K562 (cell line): ENCODE measurements at regions not wholly inside any gene's neighbourhood (a gene's known extent, or its start where the extent isn't known, plus 50 kb on each side); places are given as distances from the start of the nearest gene placed in this dataset.

Experiments used
- ATAC-seq: fragments of 200-7000 bp; cut with Tn5 transposase; 3 replicates; pipeline ENCODE4 v1.9.1; 2020; ENCODE audit warnings: moderate library complexity
- BruUV-seq: library from RNA; stranded (reverse); fragments of 400-500 nt; replicated peaks from 2 replicates; lab custom pipeline; 2021; lab: Mats Ljungman, UMichigan
- CTCF ChIA-PET: fragments of 300-600 bp; formaldehyde crosslinking; extraction: SDS; loops from one replicate; lab custom pipeline; 2021; ENCODE audit warnings: low intra/inter-chr PET ratio; lab: Yijun Ruan, JAX
- POLR2A ChIA-PET: fragments of 300-600, 350-650 bp; sonication (Branson Sonifier 250); formaldehyde crosslinking; extraction: SDS; loops from one replicate; lab custom pipeline; 2021; ENCODE audit warnings: antibody characterized with exemption, inconsistent platforms; lab: Yijun Ruan, JAX
- DNase-seq, 4 experiments: peaks; one replicate each; pipeline versions ENCODE4 v3.0.0 to v3.0.0-alpha.2; 2011 to 2018; ENCODE audit warnings: low spot score in 3 of 4, mixed read lengths in 3 of 4; ENCODE audit errors: extremely low read depth in 1 of 4
- FAIRE-seq: peaks from 2 replicates; lab custom pipeline; 2011; peaks lifted over from hg19 to GRCh38; lab: Jason Lieb, UNC
- H2AFZ ChIP-seq: 2 replicates; pipeline ENCODE4 v1.6.0; 2011; ENCODE audit warnings: low read depth, low read length, control low read depth, inconsistent platforms
- H3K27ac ChIP-seq: fragments of 200-600 bp; 3 replicates; pipeline ENCODE4 v1.8.0; 2011; ENCODE audit warnings: low read depth, mild to moderate bottlenecking, control low read depth, inconsistent platforms, low read length, moderate library complexity, mixed read lengths; ENCODE audit errors: extremely low read depth
- H3K27me3 ChIP-seq, 2 experiments: fragments of 300-600 bp in 1 of 2; 2 replicates in 1 of 2; 3 replicates in 1 of 2; pipeline versions ENCODE4 v1.6.0 to v1.8.0; 2011; ENCODE audit warnings: inconsistent platforms in 2 of 2, low read length in 2 of 2, mild to moderate bottlenecking in 1 of 2, mixed read lengths in 1 of 2, moderate library complexity in 1 of 2; ENCODE audit not compliant: control insufficient read depth in 2 of 2, insufficient read depth in 2 of 2
- H3K36me3 ChIP-seq: fragments of 300-600 bp; 3 replicates; pipeline ENCODE4 v1.8.0; 2011; ENCODE audit warnings: mild to moderate bottlenecking, low read length, inconsistent platforms; ENCODE audit not compliant: control insufficient read depth, insufficient read depth
- H3K4me1 ChIP-seq, 2 experiments: fragments of 200-600 bp in 1 of 2; replicated peaks in 1 of 2; 2 replicates in 1 of 2; 3 replicates in 1 of 2; pipeline versions ENCODE4 v1.5.1 to v1.8.0; 2011; ENCODE audit warnings: inconsistent platforms in 2 of 2, low read length in 2 of 2, mild to moderate bottlenecking in 1 of 2, mixed read lengths in 1 of 2, moderate library complexity in 1 of 2; ENCODE audit not compliant: control insufficient read depth in 2 of 2, insufficient read depth in 2 of 2
- H3K4me2 ChIP-seq: 2 replicates; pipeline ENCODE4 v1.6.1; 2011; ENCODE audit warnings: low read length, control low read depth, inconsistent platforms, mixed read lengths; ENCODE audit not compliant: insufficient read depth
- H3K4me3 ChIP-seq: fragments of 200-600 bp; sonication (generic), shearing (Covaris generic); 2 replicates; pipeline ENCODE4 v1.5.1; 2016; ENCODE audit warnings: control low read depth, inconsistent platforms
- H3K79me2 ChIP-seq: fragments of 200-600 bp; 3 replicates; pipeline ENCODE4 v1.8.0; 2011; ENCODE audit warnings: low read length, inconsistent platforms; ENCODE audit not compliant: control insufficient read depth, insufficient read depth
- H3K9ac ChIP-seq, 2 experiments: 2 replicates each; pipeline versions ENCODE4 v1.6.0 to v1.6.1; 2011; ENCODE audit warnings: low read depth in 2 of 2, low read length in 2 of 2, control low read depth in 1 of 2, inconsistent platforms in 1 of 2, mild to moderate bottlenecking in 1 of 2, mixed read lengths in 1 of 2; ENCODE audit not compliant: insufficient read depth in 1 of 2
- H3K9me1 ChIP-seq: one replicate; pipeline ENCODE4 v1.6.0; 2011; ENCODE audit warnings: inconsistent platforms, mild to moderate bottlenecking, low read length, moderate library complexity; ENCODE audit not compliant: control insufficient read depth, insufficient read depth
- H3K9me3 ChIP-seq: replicated peaks from 2 replicates; pipeline ENCODE4 v1.5.1; 2011; ENCODE audit warnings: low read depth, low read length, inconsistent platforms; ENCODE audit not compliant: control insufficient read depth, insufficient read depth
- H4K20me1 ChIP-seq: replicated peaks from 2 replicates; pipeline ENCODE4 v1.6.1; 2011; ENCODE audit warnings: low read length, inconsistent platforms, mixed read lengths; ENCODE audit not compliant: control insufficient read depth, insufficient read depth
- CTBP1 ChIP-seq: fragments of 450-650 bp; IDR thresholded peaks from 2 replicates; pipeline ENCODE4 v1.6.1; 2016; ENCODE audit warnings: borderline replicate concordance
- EHMT2 ChIP-seq: fragments of 450-650 bp; IDR thresholded peaks from 2 replicates; pipeline ENCODE4 v1.6.1; 2018; ENCODE audit warnings: antibody characterized with exemption
- GATAD2A ChIP-seq: fragments of 450-650 bp; IDR thresholded peaks from 2 replicates; pipeline ENCODE4 v1.6.1; 2017
- MNT ChIP-seq, 2 experiments: fragments of 450-650 bp; conservative IDR thresholded peaks; 2 replicates each; pipeline ENCODE4 v1.6.1; 2017; ENCODE audit warnings: mild to moderate bottlenecking in 2 of 2, moderate library complexity in 2 of 2
- MYC ChIP-seq, 2 experiments: fragments of 250-450 bp in 1 of 2; sonication (Bioruptor Pico) in 1 of 2; IDR thresholded peaks; 2 replicates each; pipeline versions ENCODE4 v1.5.1 to v1.6.1; 2012 to 2021; ENCODE audit warnings: low read depth in 2 of 2, borderline replicate concordance in 1 of 2, improper control_type of control experiment in 1 of 2, low read length in 1 of 2, mild to moderate bottlenecking in 1 of 2, moderate library complexity in 1 of 2
- RBM39 ChIP-seq: fragments of 200-400 bp; formaldehyde crosslinking; optimal IDR thresholded peaks from 2 replicates; pipeline ENCODE3; 2018; ENCODE audit warnings: low read depth, low read length
- SMAD2 ChIP-seq: fragments of 150-350 bp; IDR thresholded peaks from 2 replicates; pipeline ENCODE4 v1.6.1; 2014; ENCODE audit warnings: low read depth, mild to moderate bottlenecking, low read length
- SRSF1 ChIP-seq: fragments of 200-400 bp; formaldehyde crosslinking; IDR thresholded peaks from 2 replicates; pipeline ENCODE4 v1.6.1; 2017; ENCODE audit warnings: mild to moderate bottlenecking, low read depth, low read length, moderate library complexity
- ZNF445 ChIP-seq: fragments of 250-450 bp; sonication (Bioruptor Pico); IDR thresholded peaks from 2 replicates; pipeline ENCODE4 v1.4.0; 2020; ENCODE audit warnings: low read depth, mild to moderate bottlenecking, moderate library complexity
- ZNF551 ChIP-seq: fragments of 250-450 bp; sonication (Bioruptor Pico); IDR thresholded peaks from 2 replicates; pipeline ENCODE4 v1.5.0; 2021; ENCODE audit warnings: mild to moderate bottlenecking, moderate library complexity
- ZNF644 ChIP-seq: fragments of 200-800 bp; sonication (Bioruptor generic); IDR thresholded peaks from 2 replicates; pipeline ENCODE4 v1.6.1; 2016; ENCODE audit warnings: low read depth, missing genetic modification characterization, missing compliant biosample characterization
- WGBS: fragments of 100-300 bp; shearing (Covaris generic); methylation state at CpG from one replicate; pipeline ENCODE4 v1.1.6; 2016; ENCODE audit warnings: low coverage, mixed read lengths; ENCODE audit not compliant: insufficient coverage; ENCODE audit errors: missing lambda C conversion rate; 5-methylcytosine and 5-hydroxymethylcytosine counted together
- in situ Hi-C: fragments of 300-500 bp; cut with MboI; formaldehyde crosslinking; loops from 4 replicates; pipeline ENCODE4 v1.15.0; 2018; ENCODE audit warnings: inconsistent platforms, mixed read lengths
- intact Hi-C: fragments of 100-400 bp; cut with micrococcal nuclease; formaldehyde crosslinking; loops from 2 replicates; pipeline ENCODE4 v1.14.2; 2022
- TF ChIP-seq, protein P1 (sequence below): fragments of 450-650 bp; formaldehyde crosslinking; IDR thresholded peaks from 2 replicates; pipeline ENCODE4 v1.4.0; 2020; ENCODE audit warnings: mild to moderate bottlenecking, moderate library complexity
- TF ChIP-seq, protein P2 (sequence below): fragments of 450-650 bp; formaldehyde crosslinking; IDR thresholded peaks from 2 replicates; pipeline ENCODE4 v1.4.0; 2020; ENCODE audit warnings: mild to moderate bottlenecking
- TF ChIP-seq, protein P3 (sequence below): fragments of 450-650 bp; formaldehyde crosslinking; IDR thresholded peaks from 2 replicates; pipeline ENCODE4 v1.4.0; 2022; ENCODE audit warnings: missing genetic modification characterization
- TF ChIP-seq, protein P4 (sequence below): fragments of 450-650 bp; IDR thresholded peaks from 2 replicates; pipeline ENCODE4 v1.6.1; 2017; ENCODE audit warnings: mild to moderate bottlenecking, moderate library complexity

- no peaks in the 10 kb centered on the region for H3K79me2 ChIP-seq
- in situ Hi-C loops = no loop called here
- no TSS peak for BruUV-seq
- TF ChIP-seq, protein P1, sequence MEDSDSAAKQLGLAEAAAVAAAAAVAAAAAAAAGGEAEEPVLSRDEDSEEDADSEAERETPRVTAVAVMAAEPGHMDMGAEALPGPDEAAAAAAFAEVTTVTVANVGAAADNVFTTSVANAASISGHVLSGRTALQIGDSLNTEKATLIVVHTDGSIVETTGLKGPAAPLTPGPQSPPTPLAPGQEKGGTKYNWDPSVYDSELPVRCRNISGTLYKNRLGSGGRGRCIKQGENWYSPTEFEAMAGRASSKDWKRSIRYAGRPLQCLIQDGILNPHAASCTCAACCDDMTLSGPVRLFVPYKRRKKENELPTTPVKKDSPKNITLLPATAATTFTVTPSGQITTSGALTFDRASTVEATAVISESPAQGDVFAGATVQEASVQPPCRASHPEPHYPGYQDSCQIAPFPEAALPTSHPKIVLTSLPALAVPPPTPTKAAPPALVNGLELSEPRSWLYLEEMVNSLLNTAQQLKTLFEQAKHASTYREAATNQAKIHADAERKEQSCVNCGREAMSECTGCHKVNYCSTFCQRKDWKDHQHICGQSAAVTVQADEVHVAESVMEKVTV (CRISPR knock-in tag) = no peak
- TF ChIP-seq GATAD2A = no peak
- no peak for TF ChIP-seq MYC (IDR thresholded peaks at IDR 0.05; ENCODE audit: low read depth, low read length)
- TF ChIP-seq MYC (CRISPR knock-in tag; IDR thresholded peaks at IDR 0.05; ENCODE audit: borderline replicate concordance, low read depth) = no peak
- TF ChIP-seq, protein P2, sequence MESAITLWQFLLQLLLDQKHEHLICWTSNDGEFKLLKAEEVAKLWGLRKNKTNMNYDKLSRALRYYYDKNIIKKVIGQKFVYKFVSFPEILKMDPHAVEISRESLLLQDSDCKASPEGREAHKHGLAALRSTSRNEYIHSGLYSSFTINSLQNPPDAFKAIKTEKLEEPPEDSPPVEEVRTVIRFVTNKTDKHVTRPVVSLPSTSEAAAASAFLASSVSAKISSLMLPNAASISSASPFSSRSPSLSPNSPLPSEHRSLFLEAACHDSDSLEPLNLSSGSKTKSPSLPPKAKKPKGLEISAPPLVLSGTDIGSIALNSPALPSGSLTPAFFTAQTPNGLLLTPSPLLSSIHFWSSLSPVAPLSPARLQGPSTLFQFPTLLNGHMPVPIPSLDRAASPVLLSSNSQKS (CRISPR knock-in tag) = no peak
- no peak for TF ChIP-seq ZNF445 (CRISPR knock-in tag)
- TF ChIP-seq SMAD2 = no peak
- TF ChIP-seq SRSF1 = no peak
- no peak for TF ChIP-seq ZNF551 (CRISPR knock-in tag)
- TF ChIP-seq, protein P3, sequence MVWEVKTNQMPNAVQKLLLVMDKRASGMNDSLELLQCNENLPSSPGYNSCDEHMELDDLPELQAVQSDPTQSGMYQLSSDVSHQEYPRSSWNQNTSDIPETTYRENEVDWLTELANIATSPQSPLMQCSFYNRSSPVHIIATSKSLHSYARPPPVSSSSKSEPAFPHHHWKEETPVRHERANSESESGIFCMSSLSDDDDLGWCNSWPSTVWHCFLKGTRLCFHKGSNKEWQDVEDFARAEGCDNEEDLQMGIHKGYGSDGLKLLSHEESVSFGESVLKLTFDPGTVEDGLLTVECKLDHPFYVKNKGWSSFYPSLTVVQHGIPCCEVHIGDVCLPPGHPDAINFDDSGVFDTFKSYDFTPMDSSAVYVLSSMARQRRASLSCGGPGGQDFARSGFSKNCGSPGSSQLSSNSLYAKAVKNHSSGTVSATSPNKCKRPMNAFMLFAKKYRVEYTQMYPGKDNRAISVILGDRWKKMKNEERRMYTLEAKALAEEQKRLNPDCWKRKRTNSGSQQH (CRISPR knock-in tag) = no peak
- TF ChIP-seq ZNF644 (tag) = no peak
- TF ChIP-seq, protein P4, sequence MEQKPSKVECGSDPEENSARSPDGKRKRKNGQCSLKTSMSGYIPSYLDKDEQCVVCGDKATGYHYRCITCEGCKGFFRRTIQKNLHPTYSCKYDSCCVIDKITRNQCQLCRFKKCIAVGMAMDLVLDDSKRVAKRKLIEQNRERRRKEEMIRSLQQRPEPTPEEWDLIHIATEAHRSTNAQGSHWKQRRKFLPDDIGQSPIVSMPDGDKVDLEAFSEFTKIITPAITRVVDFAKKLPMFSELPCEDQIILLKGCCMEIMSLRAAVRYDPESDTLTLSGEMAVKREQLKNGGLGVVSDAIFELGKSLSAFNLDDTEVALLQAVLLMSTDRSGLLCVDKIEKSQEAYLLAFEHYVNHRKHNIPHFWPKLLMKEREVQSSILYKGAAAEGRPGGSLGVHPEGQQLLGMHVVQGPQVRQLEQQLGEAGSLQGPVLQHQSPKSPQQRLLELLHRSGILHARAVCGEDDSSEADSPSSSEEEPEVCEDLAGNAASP = no peak
- no peak for TF ChIP-seq RBM39
- no peak for TF ChIP-seq CTBP1
- no peak for TF ChIP-seq MNT (conservative IDR thresholded peaks at IDR 0.05)
- no peak for TF ChIP-seq EHMT2
These were observed 295.6 kb downstream of the MAFB start for GRCh38 chr20:40393197-40394079.

More at GRCh38 chr20:40393197-40394079, 295.6 kb downstream of the MAFB start:
- Histone ChIP-seq H2AFZ (no peak overlapping the region), H3K4me3 (no peak overlapping the region), H3K4me1 (no peaks in the 10 kb centered on the region), H3K4me2 (no peak overlapping the region), H3K36me3 (no peaks in the 10 kb centered on the region), H3K9me3 (no peaks in the 10 kb centered on the region), H3K27ac (no peak overlapping the region), H3K9me1 (no peaks in the 10 kb centered on the region), H3K9ac (no peak overlapping the region), H4K20me1 (no peaks in the 10 kb centered on the region), H3K27me3 (no peaks in the 10 kb centered on the region)
- WGBS = 4% methylated on average over 8 of the region's 8 CpGs
- no peak for DNase-seq
- ATAC-seq = no peak
- intact Hi-C loops = no loop called here
- FAIRE-seq = no peak
- CTCF ChIA-PET = no interaction called here
- POLR2A ChIA-PET = interaction anchor here (0.7 kb wide), 1 partner anchor 1333 kb away, joined by 3 read pairs; no protein-coding TSS in a partner anchor
